ENCODE measurements at regions not wholly inside any gene's neighbourhood (a gene's known extent, or its start where the extent isn't known, plus 50 kb on each side); places are given as distances from the start of the nearest gene placed in this dataset.

GRCh38 chr2:183919167-183919566 lies 679.2 kb upstream of the ZNF804A start:
- H3K4me3 ChIP-seq (ENCODE audit: low read depth, low read length), result no peak overlapping the region
- no peak for TF ChIP-seq CTCF (conservative IDR thresholded peaks at IDR 0.05; ENCODE audit: low read depth, low read length)
- DNase-seq (ENCODE audit: low read depth), result no peak

- no peak for DNase-seq (ENCODE audit: low read depth)
- no peak overlapping the region for H3K4me3 ChIP-seq (ENCODE audit: low read depth, low read length)
- TF ChIP-seq CTCF (conservative IDR thresholded peaks at IDR 0.05; ENCODE audit: low read depth, low read length), result no peak
Observed at GRCh38 chr2:183919926-183920325, 678.4 kb upstream of the ZNF804A start.

- no peak for DNase-seq (ENCODE audit: low read depth)
- TF ChIP-seq CTCF (conservative IDR thresholded peaks at IDR 0.05; ENCODE audit: low read depth, low read length), result no peak
- no peak overlapping the region for H3K4me3 ChIP-seq (ENCODE audit: low read depth, low read length)
Observed at GRCh38 chr2:183925281-183925680, 673.0 kb upstream of the ZNF804A start.

GRCh38 chr2:183926433-183926832 lies 671.9 kb upstream of the ZNF804A start:
- no peak for DNase-seq (ENCODE audit: low read depth)
- no peak overlapping the region for H3K4me3 ChIP-seq (ENCODE audit: low read depth, low read length)
- no peak for TF ChIP-seq CTCF (conservative IDR thresholded peaks at IDR 0.05; ENCODE audit: low read depth, low read length)

GRCh38 chr2:183927406-183928325 lies 670.7 kb upstream of the ZNF804A start:
- no peak for DNase-seq (ENCODE audit: low read depth)
- H3K4me3 ChIP-seq (ENCODE audit: low read depth, low read length), result no peak overlapping the region
- no peak for TF ChIP-seq CTCF (conservative IDR thresholded peaks at IDR 0.05; ENCODE audit: low read depth, low read length)

- TF ChIP-seq CTCF (conservative IDR thresholded peaks at IDR 0.05; ENCODE audit: low read depth, low read length), result no peak
- no peak for DNase-seq (ENCODE audit: low read depth)
- no peak overlapping the region for H3K4me3 ChIP-seq (ENCODE audit: low read depth, low read length)
Observed at GRCh38 chr2:183935005-183935404, 663.3 kb upstream of the ZNF804A start.

- DNase-seq (ENCODE audit: low read depth), result no peak
- no peak for TF ChIP-seq CTCF (conservative IDR thresholded peaks at IDR 0.05; ENCODE audit: low read depth, low read length)
- H3K4me3 ChIP-seq (ENCODE audit: low read depth, low read length), result no peak overlapping the region
Observed at GRCh38 chr2:183937220-183937619, 661.1 kb upstream of the ZNF804A start.

Data from epithelial cell of proximal tubule (primary cell).